SHP77 treated with DMSO at 0.1 percent for 48 hours (cell line): ENCODE measurements at regions not wholly inside any gene's neighbourhood (a gene's known extent, or its start where the extent isn't known, plus 50 kb on each side); places are given as distances from the start of the nearest gene placed in this dataset.
"Not testable (repeated sequence)": the region's sequence is repeated elsewhere in the genome, so short reads cannot be mapped to it uniquely, and the experiment has no call there.

Source experiments
- DNase-seq: peaks from one replicate; lab custom pipeline; 2025; lab: John Stamatoyannopoulos, UW

DNA sequence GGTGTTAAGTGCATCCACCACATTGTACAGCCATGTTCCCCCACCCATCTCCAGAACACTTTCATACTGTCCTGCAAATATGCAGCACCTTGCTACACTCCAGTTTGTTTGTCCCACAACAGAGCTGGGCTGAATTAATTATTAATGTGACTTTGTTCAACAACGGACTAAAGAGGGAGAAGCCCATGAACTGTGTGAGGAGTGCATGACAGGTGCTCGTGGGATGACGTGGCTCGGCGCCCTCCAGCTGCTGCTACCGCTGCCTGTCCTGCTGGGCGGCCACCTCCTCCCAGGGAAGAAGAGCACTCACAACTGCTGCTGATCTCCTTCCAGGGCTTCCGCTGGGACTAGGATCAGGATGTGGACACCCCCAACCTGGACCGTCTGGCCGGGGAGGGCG, 111.2 kb upstream of the DEFB108B start:
- peak; percentile 6 for DNase-seq

DNA sequence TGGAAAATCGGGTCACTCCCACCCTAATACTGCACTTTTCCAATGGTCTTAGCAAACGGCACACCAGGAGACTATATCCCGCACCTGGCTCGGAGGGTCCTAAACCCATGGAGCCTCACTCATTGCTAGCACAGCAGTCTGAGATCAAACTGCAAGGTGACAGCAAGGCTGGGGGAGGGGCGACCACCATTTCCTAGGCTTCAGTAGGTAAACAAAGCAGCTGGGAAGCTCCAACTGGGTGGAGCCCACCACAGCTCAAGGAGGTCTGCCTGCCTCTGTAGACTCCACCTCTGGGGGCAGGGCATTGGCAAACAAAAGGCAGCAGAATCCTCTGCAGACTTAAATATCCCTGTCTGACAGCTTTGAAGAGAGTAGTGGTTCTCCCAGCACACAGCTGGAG, 109.0 kb upstream of the DEFB108B start:
- DNase-seq, result not testable (repeated sequence)

DNA sequence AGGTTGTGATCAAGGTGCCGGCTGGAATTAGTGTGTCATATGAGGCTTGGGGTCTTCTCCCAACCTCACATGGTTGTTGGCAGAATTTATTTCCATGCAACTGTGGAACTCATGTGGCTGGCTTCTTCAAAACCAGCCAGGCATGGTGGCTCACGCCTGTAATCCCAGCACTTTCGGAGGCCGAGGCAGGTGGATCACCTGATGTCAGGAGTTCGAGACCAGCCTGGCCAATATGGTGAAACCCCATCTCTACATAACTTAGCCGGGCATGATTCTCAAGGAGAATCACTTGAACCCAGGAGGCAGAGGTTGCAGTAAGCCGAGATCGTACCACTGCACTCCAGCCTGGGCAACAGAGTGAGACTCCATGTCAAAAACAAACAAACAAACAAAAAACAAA, 102.3 kb upstream of the DEFB108B start:
- DNase-seq, result not testable (repeated sequence)

DNA sequence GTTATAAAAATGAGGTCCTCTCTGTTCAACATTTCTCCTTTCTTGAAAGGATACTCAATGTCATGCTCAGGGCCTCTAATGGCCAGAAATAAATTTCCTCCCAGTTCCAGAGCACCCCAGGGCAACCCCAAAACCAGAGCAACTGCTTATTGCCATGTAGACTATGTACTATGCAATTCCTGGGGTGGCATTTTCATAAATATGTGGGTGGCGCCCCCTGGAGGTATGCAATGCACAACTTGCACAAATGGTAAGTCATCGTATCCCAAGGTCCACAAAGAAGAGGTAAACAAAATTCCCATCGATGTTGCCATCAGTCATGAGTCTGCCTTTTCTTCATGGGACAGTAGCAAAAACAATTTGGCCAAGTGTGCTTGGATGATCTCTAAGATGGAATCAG, 98.6 kb upstream of the DEFB108B start:
- not testable (repeated sequence) for DNase-seq

DNA sequence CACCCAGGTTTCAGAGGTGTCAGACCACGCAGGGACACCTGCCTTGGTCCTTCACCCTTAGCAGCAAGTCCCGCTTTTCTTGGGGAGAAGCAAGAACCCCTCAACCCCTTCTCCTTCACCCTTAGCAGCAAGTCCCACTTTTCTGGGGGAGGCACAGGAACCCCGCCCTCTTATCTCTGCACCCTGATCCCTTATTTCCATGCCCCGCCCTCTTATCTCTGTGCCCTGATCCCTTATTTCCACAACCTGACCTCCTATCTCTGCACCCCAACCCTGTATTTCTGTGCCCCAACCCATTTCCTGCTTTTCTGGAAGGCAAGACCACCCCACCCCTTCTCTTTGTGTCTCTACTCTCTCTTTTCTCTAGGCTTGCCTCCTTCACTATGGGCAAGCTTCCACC, 94.7 kb upstream of the DEFB108B start:
- not testable (repeated sequence) for DNase-seq

DNA sequence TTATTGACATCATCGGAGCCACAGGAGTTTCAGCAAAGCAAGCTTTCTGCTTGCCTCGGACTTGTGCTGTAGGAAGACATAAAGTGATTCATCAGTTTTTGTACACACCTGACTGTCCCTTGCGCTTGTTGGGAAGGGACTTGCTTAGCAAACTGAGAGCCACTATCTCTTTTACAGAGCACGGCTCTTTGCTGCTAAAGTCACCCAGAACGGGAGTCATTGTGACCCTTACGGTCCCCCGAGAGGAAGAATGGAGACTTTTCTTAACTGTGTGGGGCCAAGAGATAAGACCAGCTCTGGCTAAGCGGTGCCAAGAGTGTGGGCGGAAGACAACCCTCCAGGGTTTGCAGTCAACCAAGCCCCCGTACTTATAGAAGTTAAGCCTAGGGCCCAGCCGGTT, 89.6 kb upstream of the DEFB108B start:
- not testable (repeated sequence) for DNase-seq

DNA sequence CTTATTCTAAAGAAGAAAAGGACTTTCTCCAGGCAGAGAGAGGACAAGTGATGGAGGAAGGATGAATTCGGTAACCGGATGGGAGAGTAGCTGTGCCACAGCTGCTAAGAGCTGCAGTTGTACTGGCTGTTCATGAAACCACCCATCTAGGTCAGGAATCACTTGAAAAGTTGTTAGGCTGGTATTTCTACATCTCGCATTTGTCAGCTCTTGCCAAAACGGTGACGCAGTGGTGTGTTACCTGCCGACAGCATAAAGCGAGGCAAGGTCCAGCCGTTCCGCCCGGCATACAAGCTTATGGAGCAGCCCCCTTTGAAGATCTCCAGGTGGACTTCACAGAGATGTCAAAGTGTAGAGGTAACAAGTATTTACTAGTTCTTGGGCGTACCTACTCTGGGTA, 87.3 kb upstream of the DEFB108B start:
- not testable (repeated sequence) for DNase-seq

DNA sequence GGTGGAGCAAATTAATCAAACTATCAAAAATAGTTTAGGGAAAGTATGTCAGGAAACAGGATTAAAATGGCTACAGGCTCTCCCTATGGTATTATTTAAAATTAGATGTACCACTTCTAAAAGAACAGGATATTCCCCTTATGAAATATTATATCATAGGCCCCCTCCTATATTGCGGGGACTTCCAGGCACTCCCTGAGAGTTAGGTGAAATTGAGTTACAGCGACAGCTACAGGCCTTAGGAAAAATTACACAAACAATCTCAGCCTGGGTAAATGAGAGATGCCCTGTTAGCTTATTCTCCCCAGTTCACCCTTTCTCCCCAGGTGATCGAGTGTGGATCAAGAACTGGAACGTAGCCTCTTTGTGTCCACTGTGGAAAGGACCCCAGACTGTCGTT, 86.7 kb upstream of the DEFB108B start:
- not testable (repeated sequence) for DNase-seq

DNA sequence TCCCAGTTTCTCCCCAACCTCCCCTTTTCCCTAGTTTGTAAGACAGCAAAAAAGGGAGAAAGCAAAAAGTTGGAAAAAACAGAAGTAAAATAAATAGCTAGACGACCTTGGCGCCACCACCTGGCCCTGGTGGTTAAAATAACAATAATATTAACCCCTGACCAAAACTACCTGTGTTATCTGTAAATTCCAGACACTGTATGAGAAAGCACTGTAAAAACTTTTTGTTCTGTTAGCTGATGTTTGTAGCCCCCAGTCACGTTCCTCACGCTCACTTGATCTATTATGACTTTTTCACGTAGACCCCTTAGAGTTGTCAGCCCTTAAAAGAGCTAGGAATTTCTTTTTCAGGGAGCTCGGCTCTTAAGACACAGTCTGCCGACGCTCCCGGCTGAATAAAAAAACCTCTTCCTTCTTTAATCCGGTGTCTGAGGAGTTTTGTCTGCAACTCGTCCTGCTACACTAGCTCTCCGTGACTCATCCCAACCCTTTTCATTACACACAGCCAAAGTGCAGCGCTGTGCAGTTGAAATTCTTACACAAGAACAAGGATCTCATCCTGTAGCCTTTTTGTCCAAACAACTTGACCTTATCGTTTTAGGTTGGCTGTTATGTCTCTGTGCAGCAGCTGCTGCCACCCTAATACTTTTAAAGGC, 83.9 kb upstream of the DEFB108B start:
- not testable (repeated sequence) for DNase-seq

DNA sequence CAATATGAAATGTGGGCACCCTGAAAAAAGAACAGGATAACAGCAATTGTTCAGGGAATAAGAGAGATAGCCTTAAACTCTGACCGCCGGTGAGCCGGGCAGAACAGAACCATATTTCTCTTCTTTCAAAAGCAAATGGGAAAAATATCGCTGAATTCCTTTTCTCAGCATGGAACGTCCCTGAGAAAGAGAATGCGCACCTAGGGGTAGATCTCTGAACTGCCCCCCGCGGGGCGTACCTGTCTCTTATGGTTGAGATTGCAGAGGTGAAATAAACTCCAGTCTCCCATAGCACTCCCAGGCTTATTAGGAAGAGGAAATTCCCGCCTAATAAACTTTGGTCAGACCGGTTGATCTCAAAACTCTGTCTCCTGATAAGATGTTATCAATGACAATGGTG, 82.1 kb upstream of the DEFB108B start:
- DNase-seq, result not testable (repeated sequence)

DNA sequence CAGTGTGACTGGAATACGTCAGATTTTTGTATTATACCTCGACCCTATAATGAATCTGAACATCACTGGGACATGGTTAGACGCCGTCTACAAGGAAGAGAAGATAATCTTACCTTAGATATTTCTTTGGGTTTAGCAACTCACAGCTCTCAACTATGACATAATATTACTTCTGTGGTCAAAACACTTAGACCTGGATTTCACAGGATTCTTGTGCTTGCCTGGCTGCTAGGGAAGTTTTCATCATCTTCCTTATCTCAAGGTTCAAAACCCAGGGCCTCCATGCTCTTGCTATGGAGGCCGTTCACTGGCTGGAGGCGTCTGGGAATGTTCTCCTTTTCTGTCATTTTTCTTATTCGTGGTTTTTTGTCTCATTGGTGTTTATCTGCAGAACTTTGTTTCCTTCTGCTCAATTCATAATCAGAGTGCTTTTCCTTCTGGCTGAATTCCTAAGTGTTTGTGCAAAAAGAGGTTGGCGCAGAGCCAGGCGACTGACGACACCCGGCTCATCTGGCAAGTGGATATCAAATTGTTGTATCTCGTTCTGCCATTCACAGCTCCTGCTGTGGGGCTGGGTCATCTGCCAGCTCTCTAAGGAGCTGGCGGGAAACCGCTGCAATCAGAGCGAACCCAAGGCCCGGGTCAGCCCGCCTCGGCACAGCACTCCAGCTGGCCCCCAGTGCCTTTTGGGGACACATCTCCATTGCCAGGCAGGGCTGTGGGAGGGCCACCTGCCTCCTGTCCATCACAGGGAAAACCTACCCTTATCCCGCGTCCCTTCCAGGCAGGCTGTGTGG, 68.1 kb upstream of the DEFB108B start:
- DNase-seq, result not testable (repeated sequence)

DNA sequence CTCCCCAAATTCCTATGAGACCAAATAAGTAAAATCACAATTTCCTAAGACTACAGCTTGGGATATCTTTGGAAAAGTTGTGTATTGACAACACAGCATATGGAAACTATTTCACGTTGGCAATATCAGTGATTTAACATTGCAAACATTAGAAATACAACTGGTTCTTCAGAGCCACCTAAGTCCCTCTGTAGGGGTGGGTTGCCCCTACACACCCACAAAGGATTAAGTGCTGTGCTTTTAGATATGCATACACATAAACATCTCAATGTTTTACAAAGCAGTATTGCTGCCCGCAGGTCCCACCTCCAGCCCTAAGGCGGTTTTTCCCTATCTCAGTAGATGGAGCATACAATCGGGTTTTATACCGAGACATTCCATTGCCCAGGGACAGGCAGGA, 66.0 kb upstream of the DEFB108B start:
- not testable (repeated sequence) for DNase-seq

DNA sequence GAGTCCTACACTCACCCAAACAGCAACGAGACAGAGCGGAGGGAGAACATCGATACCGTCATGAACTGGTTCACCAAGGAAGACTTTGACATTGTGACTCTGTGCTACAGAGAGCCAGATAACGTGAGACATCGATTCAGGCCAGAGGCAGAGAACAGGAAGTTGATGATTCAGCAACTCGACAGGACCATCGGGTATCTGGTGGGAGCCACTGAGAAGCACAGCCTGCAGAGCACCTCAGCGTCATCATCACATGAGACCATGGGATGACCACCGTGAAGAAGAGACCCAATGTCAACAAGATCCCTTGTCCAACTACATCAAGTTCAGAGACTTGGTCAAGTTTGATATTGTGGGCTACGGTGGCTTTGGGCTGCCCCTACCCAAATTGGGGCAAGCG, 60.8 kb upstream of the DEFB108B start:
- DNase-seq, result not testable (repeated sequence)

DNA sequence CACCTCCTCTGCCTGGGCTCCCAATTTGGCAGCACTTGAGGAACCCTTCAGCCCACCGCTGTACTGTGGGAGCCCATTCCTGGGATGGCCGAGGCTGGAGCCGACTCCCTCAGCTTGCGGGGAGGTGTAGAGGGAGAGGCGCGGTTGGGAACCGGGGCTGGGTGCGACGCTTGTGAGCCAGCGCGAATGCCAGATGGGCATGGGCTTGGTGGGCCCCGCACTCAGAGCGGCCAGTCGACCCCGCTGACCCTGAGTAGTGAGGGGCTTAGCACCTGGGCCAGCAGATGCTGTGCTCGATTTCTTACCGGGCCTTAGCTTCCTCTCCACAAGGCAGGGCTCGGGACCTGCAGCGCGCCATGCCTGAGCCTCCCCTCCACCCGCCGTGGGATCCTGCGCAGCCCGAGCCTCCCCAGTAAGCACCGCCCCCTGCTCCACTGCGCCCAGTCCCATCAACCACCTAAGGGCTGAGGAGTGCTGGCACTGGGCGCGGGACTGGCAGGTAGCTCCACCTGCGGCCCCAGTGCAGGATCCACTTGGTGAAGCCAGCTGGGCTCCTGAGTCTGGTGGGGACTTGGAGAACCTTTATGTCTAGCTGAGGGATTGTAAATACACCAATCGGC, 58.3 kb upstream of the DEFB108B start:
- no peak for DNase-seq

DNA sequence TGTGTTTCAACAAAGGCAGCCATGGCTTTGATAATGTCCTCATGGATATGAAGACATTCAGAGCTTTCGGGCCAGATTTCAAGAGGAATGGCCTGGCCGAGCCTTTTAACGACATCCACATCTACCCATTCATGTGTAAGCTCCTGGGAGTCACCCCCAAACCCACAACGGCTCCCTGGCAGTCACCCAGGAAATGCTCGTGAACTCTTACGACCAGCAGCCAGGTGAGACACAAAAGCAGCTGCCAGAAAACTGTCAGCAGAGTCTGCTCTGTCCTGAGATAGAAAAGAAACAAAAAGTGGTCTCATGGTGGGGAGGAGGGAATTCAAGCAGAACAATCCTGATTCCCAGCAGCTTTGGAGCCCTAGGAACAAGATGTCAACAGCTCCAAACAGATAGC, 52.9 kb upstream of the DEFB108B start:
- not testable (repeated sequence) for DNase-seq

DNA sequence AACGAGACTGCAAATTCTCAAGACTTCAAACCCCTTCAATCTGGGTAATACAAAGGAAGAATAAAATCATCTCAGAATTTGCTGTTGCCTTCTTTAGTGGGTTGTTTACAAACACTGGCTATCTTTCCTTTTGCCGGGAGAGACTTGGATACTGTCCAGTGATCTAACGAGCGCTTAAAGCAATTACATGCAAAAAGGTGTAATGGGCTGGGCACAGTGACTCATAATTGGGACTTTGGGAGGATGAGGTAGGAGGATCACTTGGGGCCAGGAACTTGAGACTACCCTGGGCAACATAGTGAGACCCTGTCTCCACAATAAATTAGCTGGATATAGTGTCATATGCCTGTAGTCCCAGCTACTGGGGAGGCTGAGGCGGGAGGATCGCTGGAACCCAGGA, 52.2 kb upstream of the DEFB108B start:
- not testable (repeated sequence) for DNase-seq

DNA sequence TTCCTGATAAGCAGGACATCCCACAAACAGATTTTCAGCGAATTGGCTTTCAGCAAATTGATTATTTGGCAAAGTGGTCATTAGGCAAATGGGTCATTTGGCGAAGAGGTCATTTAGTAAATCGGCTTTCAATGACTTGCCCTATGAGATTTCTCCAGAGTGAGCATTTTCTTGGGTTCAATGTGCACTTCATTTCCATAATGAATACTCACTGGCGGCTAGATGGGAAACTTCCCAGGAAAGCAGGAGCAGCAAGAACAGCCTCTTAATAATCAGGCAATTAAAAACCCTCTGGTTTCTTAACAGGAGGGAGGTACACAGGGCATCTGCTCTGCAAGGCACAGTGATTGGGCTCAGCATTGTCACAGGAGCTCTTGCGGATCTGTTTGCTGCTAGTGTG, 51.5 kb upstream of the DEFB108B start:
- not testable (repeated sequence) for DNase-seq

DNA sequence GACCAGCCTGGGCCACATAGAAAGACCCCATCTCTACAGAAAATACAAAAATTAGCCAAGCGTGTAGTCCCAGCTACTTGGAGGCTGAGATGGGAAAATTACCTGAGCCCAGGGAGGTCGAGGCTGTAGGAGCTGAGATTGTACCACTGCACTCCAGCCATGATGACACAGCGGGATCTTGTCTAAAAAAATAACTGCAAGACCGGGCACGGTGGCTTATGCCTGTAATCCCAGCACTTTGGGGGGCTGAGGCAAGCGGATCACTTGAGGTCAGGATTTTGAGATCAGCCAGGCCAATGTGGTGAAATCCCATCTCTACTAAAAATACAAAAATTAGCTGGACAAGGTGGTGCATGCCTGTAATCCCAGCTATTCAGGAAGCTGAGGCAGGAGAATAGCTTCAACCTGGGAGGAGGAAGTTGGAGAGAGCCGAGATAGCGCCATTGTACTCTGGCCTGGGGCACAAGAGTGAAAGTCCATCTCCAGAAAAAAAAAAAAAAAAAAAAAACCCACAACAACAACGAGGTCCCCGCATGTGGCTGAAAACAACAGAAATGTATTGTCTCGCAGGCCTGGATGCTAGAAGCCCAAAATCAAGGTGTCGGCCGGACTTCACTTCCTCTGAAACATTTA, 50.7 kb upstream of the DEFB108B start:
- not testable (repeated sequence) for DNase-seq

DNA sequence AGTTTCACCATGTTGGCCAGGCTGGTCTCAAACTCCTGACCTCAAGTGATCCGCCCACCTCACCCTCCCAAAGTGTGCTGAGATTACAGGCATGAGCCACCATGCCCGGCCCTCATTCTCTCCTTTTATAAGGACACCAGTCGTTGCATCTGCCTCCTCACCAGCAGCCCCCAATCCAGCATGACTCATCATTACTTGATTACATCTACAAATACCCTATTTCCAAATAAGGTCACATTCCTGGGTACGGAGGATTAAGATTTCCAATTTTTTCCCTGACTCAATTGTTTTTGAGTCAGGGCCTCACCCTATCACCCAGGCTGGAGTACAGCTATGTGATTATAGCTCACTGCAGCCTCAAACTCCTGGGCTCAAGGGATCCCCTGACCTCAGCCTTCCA, 49.8 kb upstream of the DEFB108B start:
- not testable (repeated sequence) for DNase-seq
